ENCODE measurements at regions not wholly inside any gene's neighbourhood (a gene's known extent, or its start where the extent isn't known, plus 50 kb on each side); places are given as distances from the start of the nearest gene placed in this dataset.
"Not testable (repeated sequence)": the region's sequence is repeated elsewhere in the genome, so short reads cannot be mapped to it uniquely, and the experiment has no call there.

DNA sequence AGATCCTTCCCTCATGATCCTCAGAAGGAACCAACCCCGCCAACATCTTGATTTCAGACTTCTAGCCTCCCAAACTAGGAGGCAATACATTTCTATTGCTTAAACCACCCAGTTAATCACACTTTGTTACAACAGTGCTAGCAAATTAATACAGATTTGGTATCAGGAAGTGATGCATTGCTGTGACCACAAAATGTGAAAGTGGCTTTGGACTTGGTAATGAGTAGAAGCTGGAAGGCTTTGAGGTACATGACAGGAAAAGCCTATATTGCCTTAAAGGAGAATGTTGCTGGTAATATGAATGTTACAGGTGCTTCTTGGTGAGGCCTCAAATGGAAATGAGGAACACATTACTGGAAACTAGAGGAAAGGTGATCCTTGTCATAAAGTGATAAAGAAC lies 260.3 kb downstream of the SATB2 start:
- Histone ChIP-seq H3K36me3 (no peaks in the 10 kb centered on the region), H3K27ac (no peak overlapping the region), H3K4me1 (no peaks in the 10 kb centered on the region), H3K9me3 (no peaks in the 10 kb centered on the region), H3K27me3 (no peaks in the 10 kb centered on the region), H3K4me3 (no peak overlapping the region)
- DNase-seq (no peak), ATAC-seq (no peak)
- intact Hi-C loops (cut with DNase I) = no loop called here
- TF ChIP-seq CTCF (IDR thresholded peaks at IDR 0.05) = no peak

DNA sequence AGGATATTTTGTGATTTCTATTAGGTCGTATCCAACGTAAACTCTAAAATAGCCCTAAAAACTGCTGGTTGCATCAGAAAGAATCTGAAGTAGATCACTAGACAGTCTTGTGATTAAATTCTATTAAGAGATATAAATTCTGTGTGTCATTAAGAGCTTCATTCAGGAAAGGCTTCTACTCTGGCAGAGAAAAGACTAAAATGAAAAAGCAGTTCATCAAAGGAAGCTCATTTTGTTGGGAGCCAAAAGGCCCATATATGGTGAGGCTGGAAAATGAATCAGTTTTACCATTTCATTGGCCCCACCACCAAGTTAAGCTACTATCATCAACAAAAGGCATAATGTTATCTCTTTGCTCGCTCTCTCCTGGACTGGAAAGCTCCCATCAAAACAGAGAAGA lies 261.1 kb downstream of the SATB2 start:
- Histone ChIP-seq H3K27ac (no peak overlapping the region), H3K36me3 (no peaks in the 10 kb centered on the region), H3K4me1 (no peaks in the 10 kb centered on the region), H3K4me3 (no peak overlapping the region), H3K27me3 (no peaks in the 10 kb centered on the region), H3K9me3 (no peaks in the 10 kb centered on the region)
- DNase-seq = no peak
- ATAC-seq = no peak
- intact Hi-C loops (cut with DNase I) = no loop called here
- TF ChIP-seq CTCF (IDR thresholded peaks at IDR 0.05) = no peak

DNA sequence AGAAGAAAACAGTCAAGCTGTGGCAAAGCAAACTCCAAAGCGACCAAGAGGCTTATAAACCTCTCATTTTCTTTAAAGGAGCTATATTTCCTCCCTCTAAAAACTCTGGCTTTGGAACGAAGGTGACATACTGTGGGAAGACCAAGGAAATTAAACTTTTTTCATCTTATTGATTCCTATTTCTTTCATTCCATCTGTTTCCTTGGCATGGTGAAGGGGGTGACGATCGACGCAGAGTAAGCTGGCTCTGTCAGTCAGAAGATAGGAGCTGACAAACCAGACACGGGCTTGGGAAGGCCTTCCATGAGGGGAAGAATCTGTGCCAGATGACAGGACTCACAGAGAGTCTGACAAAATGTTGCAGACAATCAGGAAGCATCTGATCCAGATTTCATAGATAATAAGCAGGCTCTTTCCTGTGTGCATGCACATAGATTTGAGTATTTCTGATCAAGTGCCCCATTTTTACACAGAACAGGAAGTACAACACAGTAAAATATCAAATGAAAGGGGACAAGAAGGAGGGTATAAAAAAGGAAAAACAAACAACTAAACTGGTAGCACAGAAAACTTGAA lies 261.7 kb downstream of the SATB2 start:
- no peak for TF ChIP-seq CTCF (IDR thresholded peaks at IDR 0.05)
- ATAC-seq (no peak), DNase-seq (no peak)
- Histone ChIP-seq H3K9me3 (no peaks in the 10 kb centered on the region), H3K27me3 (no peaks in the 10 kb centered on the region), H3K4me3 (no peak overlapping the region), H3K36me3 (no peaks in the 10 kb centered on the region), H3K27ac (no peak overlapping the region), H3K4me1 (no peaks in the 10 kb centered on the region)
- intact Hi-C loops (cut with DNase I) = no loop called here

- no peaks in the 10 kb centered on the region for H3K36me3 ChIP-seq
- H3K27ac ChIP-seq = no peak overlapping the region
- no peaks in the 10 kb centered on the region for H3K27me3 ChIP-seq
- no peak overlapping the region for H3K4me3 ChIP-seq
- DNase-seq (no peak), ATAC-seq (no peak)
- no peaks in the 10 kb centered on the region for H3K4me1 ChIP-seq
- intact Hi-C loops (cut with DNase I) = no loop called here
- TF ChIP-seq CTCF (IDR thresholded peaks at IDR 0.05) = no peak
- no peaks in the 10 kb centered on the region for H3K9me3 ChIP-seq
These were observed 266.3 kb downstream of the SATB2 start for GRCh38 chr2:199191461-199191860.

DNA sequence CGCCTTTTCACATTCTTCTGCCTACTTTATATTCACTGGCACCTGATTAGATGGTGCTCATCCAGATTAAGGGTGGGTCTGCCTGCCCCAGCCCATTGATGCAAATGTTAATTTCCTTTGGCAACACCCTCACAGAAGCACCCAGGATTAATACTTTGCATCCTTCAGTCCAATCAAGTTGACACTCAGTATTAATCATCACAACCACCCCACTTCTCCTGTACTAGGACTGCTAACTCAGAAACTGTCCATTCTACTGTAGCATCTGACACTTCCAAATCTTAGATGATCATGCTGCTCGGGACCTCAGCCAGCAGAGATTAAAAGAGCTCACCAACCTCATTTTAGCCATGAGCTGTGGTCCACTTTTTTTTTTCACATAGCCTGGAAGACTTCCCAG lies 268.5 kb downstream of the SATB2 start:
- TF ChIP-seq CTCF (IDR thresholded peaks at IDR 0.05) = no peak
- ATAC-seq (no peak), DNase-seq (no peak)
- Histone ChIP-seq H3K36me3 (no peaks in the 10 kb centered on the region), H3K27ac (no peak overlapping the region), H3K9me3 (no peaks in the 10 kb centered on the region), H3K4me3 (no peak overlapping the region), H3K4me1 (no peaks in the 10 kb centered on the region), H3K27me3 (no peaks in the 10 kb centered on the region)
- intact Hi-C loops (cut with DNase I) = no loop called here

DNA sequence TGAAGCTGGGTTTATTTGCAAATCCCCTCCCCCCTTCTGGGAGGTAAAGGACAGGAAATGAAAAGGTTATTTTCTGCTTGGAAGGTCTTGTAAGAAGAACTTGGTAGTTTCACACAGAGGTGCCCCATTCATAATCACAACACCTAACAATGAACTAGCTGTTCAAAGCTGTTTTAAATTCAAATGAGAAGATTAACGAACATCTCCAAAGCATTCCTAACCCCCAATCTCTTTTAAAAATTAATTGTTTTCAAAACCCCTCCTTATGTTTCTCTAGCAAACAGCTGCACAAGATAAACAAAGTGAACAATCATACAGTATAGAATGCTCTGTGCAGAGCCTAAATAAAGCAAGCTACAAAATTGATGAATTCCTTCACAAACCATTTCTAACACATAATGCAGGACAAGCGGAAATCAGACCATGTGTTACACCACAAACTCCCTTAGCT lies 271.4 kb downstream of the SATB2 start:
- no peak for TF ChIP-seq CTCF (IDR thresholded peaks at IDR 0.05)
- ATAC-seq = no peak
- H3K4me3 ChIP-seq = no peak overlapping the region
- intact Hi-C loops (cut with DNase I) = no loop called here
- H3K27ac ChIP-seq = no peak overlapping the region
- no peaks in the 10 kb centered on the region for H3K4me1 ChIP-seq
- H3K27me3 ChIP-seq = no peaks in the 10 kb centered on the region
- H3K9me3 ChIP-seq = no peaks in the 10 kb centered on the region
- DNase-seq = no peak
- H3K36me3 ChIP-seq = no peaks in the 10 kb centered on the region

DNA sequence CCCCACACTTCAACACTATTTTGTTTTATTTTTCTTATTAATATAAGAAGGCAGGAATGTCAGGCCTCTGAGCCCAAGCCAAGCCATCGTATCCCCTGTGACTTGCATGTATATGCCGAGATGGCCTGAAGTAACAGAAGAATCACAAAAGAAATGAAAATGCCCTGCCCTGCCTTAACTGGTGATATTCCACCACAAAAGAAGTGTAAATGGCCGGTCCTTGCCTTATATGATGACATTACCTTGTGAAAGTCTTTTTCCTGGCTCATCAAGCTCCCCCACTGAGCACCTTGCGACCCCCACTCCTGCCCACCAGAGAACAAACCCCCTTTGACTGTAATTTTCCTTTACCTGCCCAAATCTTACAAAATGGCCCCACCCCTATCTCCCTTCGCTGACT lies 272.6 kb downstream of the SATB2 start:
- H3K27ac ChIP-seq; H3K4me3 ChIP-seq; intact Hi-C loops (cut with DNase I); H3K36me3 ChIP-seq; DNase-seq; H3K9me3 ChIP-seq; ATAC-seq; H3K27me3 ChIP-seq; H3K4me1 ChIP-seq: not testable (repeated sequence)
